ENCODE measurements at regions not wholly inside any gene's neighbourhood (a gene's known extent, or its start where the extent isn't known, plus 50 kb on each side); places are given as distances from the start of the nearest gene placed in this dataset.

DNA sequence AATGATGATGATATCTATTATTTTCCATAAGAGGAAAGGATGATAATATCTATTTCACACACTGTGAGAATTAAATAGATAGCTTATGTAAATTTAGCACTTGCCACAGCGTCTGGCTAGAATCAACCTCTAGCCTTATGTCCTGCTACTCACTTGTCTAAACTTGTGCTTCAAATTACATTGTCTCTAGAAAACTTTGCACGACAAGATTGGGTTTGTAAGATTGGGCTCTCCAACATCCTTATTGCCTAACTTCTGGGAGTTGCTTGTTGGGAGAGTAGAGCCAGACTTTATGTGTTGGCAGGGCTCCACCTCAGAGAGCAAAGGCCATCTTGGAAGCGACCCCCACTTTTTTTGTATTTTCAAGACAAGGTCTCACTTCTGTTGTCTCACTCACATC lies 50.0 kb upstream of the POGK start:
- no peak for DNase-seq (ENCODE audit: low spot score)
- FAIRE-seq, result no peak
